Activated effector memory CD4-positive, alpha-beta T cell treated with anti-CD3 and anti-CD28 coated beads, Interleukin-2, amount 50 U/mL, for 16 hours (primary cell): ENCODE measurements at regions not wholly inside any gene's neighbourhood (a gene's known extent, or its start where the extent isn't known, plus 50 kb on each side); places are given as distances from the start of the nearest gene placed in this dataset.

Source experiments
- DNase-seq: peaks from one replicate; pipeline ENCODE4 v3.0.0-alpha.2; 2020

GRCh38 chr2:125526093-125526492 lies 1129.9 kb upstream of the GYPC start:
- no peak for DNase-seq

GRCh38 chr2:125535089-125535488 lies 1120.9 kb upstream of the GYPC start:
- DNase-seq, result no peak

DNA sequence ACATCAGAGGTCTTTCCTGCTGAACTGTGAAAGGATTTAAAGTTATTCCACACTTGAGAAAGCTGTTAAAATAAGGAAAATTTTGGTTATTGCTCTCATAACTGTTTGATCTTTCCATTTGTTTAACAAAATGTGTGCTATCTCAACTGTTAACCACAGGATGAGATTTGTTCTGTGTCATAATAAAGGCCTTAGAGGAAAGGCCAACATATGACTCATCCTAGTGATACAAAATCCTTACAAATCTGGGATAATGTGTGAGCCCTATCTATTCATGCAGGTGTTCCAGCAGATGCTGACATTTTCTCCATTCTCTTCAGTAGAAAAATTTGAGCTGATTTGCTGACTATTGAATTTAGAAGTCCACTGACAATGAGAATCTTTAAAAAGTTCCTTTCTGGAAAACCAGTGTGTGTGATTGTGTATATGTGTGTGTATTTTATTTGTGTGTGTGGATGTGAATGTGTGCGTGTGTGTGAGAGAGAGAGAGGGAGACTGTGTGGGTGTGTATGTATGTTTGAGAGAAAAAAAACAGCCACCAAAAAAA lies 1111.9 kb upstream of the GYPC start:
- no peak for DNase-seq

- DNase-seq, result no peak
These were observed 1102.2 kb upstream of the GYPC start for GRCh38 chr2:125553768-125554167.

DNA sequence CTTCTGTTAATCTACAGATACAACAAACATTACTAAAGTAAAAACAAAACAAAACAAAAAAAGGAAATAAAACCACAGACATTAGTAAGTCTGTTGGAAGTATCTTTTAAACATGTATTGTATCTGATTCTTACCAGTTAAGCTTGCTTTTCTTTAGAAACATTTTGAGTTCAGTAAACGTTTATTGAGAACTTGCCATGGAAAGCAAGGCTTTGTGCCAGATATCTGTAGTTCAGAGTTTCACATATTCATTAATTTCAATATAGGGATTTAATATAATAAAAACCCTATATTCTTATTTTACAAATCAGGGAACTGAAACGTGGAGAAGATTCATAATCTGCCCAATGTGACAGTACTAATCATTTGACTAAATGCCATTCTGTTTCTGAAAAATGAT lies 1101.0 kb upstream of the GYPC start:
- no peak for DNase-seq

GRCh38 chr2:125559186-125559585 lies 1096.8 kb upstream of the GYPC start:
- no peak for DNase-seq

GRCh38 chr2:125560855-125561254 lies 1095.1 kb upstream of the GYPC start:
- no peak for DNase-seq

DNA sequence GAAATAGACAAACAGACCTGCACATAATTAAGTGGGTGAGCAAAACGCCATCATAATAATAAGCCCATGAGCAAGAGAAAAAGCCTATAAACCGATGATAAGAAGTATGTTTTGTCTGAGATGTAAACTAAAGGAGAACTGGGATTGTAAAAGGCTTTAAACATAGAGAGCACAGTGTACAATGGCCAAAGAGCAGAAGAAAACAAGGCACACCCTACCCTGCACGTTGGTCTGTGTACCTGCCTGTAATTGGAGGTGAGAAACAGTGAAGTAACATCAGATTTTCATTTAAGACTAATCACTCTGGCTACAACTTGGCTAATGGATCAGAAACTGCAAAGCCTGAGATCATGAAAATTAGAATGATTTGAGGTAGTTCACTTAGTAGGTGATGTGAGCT lies 1094.7 kb upstream of the GYPC start:
- DNase-seq, result no peak

DNA sequence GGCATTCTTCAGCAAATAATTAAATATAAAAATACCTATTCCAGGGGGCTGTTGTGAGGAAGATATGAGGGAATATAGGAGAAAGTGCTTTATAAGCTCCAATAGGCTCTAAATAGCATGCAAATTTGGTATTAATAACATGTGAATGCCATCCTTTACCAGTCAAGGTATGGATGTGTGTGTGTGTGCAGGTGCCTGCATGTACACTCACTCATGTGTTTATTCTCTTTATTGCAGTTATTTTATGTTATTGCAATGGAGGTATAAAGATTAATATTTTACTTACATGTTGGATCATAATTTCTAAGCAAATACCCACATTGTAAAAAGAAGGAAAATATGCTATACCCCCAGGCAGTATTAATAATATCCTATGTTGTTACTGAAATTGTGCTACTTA lies 1093.0 kb upstream of the GYPC start:
- no peak for DNase-seq

DNA sequence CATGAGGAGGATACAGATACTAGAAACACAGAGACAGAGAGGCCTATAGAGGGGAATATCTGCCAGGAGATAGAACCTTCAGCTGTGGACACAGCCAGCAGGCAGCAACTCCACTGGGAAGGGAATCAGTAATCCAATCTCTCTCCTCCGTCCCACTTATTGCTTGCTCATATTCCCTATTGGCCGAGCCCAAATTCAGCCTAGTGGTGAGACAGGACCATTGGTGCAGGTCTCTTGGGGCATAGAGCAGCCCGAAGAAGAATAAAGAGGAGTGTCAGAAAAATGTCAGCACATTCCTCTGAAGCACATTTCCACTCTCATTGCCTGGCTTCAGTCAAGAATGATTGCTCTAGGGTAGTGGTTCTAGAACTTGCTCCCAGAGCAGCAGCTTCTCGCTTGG lies 1091.5 kb upstream of the GYPC start:
- no peak for DNase-seq

DNA sequence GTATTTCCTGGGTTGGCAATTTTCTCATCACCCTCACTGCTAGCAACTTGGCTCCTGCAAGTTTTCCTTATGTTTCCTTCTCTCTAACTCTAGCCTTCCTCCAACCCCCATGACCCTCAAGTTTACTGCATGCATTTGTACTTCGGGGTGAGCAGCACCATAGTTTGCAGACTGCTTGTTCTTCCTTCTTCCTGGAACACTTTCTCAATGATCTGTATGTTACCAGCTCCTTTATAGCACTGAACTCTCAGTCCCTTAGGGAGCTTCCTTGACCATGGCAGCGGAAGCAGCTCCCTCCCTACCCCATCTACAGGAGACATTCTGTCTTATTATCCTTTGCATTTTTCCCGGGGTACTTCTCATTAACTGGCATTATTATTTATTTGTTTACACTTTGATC lies 1089.5 kb upstream of the GYPC start:
- DNase-seq, result no peak

GRCh38 chr2:125567100-125567499 lies 1088.9 kb upstream of the GYPC start:
- no peak for DNase-seq

DNA sequence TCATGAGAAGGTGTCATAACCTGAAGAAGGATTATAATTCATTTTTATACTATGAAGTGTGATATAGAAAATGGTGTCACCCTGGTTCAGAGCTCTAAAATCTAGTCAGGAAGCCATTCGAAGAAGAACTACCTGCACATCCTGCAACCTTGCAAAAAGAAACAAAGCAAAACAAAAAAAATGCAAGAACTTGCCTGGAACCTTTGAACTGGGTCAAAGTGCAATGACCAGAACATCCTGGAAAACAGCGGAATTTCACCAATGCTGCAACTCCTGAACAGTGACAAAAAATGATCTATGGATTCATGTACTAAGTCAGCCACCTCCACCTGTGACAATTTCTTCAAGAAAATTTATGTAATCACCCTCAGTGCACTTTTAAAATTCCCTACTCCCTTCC lies 1083.3 kb upstream of the GYPC start:
- no peak for DNase-seq

DNA sequence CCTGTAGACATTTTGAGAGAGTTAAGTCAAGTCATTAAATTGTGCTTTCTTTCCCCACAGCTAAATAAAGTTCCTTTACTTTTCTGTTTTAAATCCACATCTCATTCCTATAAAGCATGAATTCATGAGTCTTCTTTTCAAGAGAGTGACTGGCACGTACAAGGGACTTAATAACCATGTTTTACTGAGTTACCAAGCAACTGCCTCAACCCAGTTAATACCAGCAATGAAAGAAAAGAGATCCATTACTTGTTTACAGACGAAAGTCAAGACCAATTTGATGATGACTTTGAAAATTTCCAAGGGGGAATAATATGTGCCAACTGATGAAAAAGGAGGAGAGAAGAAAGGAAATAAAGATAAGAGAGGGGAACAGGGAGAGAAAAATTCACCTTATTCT lies 1082.5 kb upstream of the GYPC start:
- no peak for DNase-seq

DNA sequence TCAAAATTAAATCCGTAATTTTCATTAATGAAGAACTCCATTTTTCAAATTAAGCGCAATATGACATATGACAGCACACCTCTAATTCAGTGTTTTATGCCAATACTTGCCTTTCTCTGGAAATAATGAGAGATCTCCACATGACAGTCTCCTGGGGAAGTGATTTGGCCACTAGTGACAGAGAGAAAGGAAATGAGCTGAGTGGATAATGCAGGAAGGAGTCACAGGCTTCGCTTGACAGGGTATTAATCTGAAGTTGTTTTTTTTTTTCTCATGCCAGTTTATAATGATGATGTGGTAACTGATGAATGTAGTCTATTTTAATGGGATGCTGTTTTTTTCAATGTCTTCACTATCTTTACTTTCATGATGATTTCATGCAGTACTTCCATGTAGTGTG lies 1079.4 kb upstream of the GYPC start:
- no peak for DNase-seq

- no peak for DNase-seq
These were observed 1074.4 kb upstream of the GYPC start for GRCh38 chr2:125581557-125581956.

DNA sequence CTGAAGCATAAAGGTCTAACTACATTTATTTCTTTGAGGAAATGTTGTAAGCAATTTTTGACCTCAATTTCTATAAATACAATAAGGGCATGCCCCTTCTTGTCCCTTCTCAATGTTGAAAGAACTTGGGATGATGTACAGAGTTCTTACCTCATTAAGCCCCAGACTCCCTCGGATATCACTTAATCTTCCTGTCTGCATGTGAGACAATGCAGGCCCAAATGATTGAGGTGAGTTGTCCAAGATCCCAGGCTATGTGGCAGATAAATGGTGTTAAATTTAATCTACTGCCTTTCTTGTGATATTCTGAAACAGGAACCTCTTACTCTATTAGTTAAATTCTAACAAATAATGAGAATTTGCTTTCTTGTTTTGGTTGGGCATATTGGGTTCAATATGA lies 1073.4 kb upstream of the GYPC start:
- no peak for DNase-seq

GRCh38 chr2:125584732-125585131 lies 1071.2 kb upstream of the GYPC start:
- no peak for DNase-seq

- DNase-seq, result no peak
These were observed 1067.2 kb upstream of the GYPC start for GRCh38 chr2:125588780-125589179.

- no peak for DNase-seq
These were observed 1064.0 kb upstream of the GYPC start for GRCh38 chr2:125591954-125592353.

DNA sequence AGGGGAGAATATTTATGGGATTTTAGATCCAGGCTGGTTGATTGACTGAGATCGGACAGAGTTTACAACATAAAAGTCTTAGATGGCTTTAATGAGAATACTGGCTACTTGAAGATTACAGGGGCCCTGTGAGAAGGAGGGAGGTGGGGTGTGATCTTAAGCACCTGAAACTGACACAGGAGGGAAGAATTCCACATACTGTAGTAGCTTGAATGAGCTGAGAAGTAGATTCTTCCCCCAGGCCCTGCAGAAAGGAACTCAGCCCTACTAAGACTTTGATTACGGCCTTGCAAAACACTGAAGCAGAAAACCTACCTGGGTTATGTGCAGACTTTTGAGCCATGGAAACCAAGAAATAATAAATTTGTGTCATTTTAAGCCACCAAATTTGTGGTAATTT lies 1062.9 kb upstream of the GYPC start:
- no peak for DNase-seq

GRCh38 chr2:125596612-125597011 lies 1059.3 kb upstream of the GYPC start:
- DNase-seq, result no peak

- DNase-seq, result no peak
These were observed 1040.5 kb upstream of the GYPC start for GRCh38 chr2:125615438-125615837.

- DNase-seq, result no peak
These were observed 1025.6 kb upstream of the GYPC start for GRCh38 chr2:125630377-125630776.

DNA sequence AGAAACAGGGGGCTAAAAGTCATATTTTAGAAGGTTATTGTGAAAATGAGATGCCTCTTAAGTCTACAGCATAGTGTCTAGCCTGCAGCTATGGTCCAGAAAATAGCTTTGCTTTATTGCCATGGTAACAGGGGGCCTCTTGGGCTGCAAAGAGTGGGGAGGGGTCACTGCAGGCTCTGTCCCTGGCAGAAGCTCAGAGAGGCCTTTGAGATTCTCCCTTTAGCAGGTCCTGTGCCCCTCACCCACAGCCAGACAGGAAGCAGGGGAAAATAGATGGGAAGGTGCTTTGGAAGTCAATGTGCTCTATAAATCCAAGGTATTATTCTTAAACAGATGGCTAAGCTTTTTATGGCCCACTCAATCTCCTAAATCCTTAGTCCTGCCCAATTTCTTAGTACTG lies 1021.3 kb upstream of the GYPC start:
- DNase-seq, result no peak

DNA sequence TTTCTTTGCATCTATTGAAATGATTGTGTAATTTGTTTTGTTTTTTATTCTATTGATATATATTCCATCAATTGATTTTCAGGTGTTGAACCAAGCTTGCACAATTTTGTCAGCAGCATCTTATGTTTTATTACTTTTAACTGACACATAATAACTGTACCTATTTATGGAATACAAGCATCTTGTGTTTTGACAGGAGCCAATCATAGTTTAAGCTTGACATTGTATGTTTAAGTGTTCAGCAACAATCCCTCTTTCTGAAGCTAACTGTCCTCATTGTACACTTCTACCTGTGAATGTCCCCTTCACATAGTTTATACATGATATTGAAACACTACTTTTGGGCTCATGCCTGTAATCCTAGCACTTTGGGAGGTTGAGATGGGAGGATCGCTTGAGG lies 1017.6 kb upstream of the GYPC start:
- DNase-seq, result no peak
